ENCODE measurements at regions not wholly inside any gene's neighbourhood (a gene's known extent, or its start where the extent isn't known, plus 50 kb on each side); places are given as distances from the start of the nearest gene placed in this dataset.

GRCh38 chr11:27277843-27278242 lies 85.2 kb downstream of the CCDC34 start:
- Histone ChIP-seq H3K27ac (ENCODE audit: low read depth in 1 of 2, low read length in 2 of 2) (no peak overlapping the region), H3K4me3 (ENCODE audit: low read depth in 1 of 3, low read length in 3 of 3) (no peak overlapping the region), H3K27me3 (ENCODE audit: control insufficient read depth in 4 of 4, insufficient read depth in 4 of 4, low read length in 3 of 4) (no peaks in the 10 kb centered on the region), H3K9ac (ENCODE audit: low read depth in 1 of 2, low read length in 2 of 2) (no peak overlapping the region), H3K36me3 (ENCODE audit: control insufficient read depth in 4 of 4, insufficient read depth in 3 of 4, low read depth in 1 of 4, low read length in 3 of 4) (no peaks in the 10 kb centered on the region), H3K9me3 (ENCODE audit: control insufficient read depth in 4 of 4, low read length in 3 of 4) (no peaks in the 10 kb centered on the region), H3K4me1 (ENCODE audit: control insufficient read depth in 4 of 4, insufficient read depth in 4 of 4, low read length in 3 of 4) (peaks cover 2 to 13% (median 6%) of the 10 kb centered on the region in 4 donors)
- 92% methylated on average over 1 of the region's 1 CpG for WGBS
- no peak for DNase-seq (ENCODE audit: low spot score)
- TF ChIP-seq TAF1 (conservative IDR thresholded peaks at IDR 0.05) (no peak), HNF4A (conservative IDR thresholded peaks at IDR 0.05) (no peak), ZBTB33 (IDR thresholded peaks at IDR 0.05) (no peak), RXRA (IDR thresholded peaks at IDR 0.05) (no peak), YY1 (IDR thresholded peaks at IDR 0.05) (no peak)

GRCh38 chr11:27276141-27276540 lies 86.9 kb downstream of the CCDC34 start:
- WGBS, result 76% methylated on average over 1 of the region's 1 CpG
- H3K9ac ChIP-seq (ENCODE audit: low read depth in 1 of 2, low read length in 2 of 2), result no peak overlapping the region
- DNase-seq (ENCODE audit: low spot score), result no peak
- no peak overlapping the region for H3K27ac ChIP-seq (ENCODE audit: low read depth in 1 of 2, low read length in 2 of 2)
- no peaks in the 10 kb centered on the region for H3K9me3 ChIP-seq (ENCODE audit: control insufficient read depth in 4 of 4, low read length in 3 of 4)
- H3K4me1 ChIP-seq (ENCODE audit: control insufficient read depth in 4 of 4, insufficient read depth in 4 of 4, low read length in 3 of 4), result no peaks in the 10 kb centered on the region
- no peak for TF ChIP-seq GABPA (IDR thresholded peaks at IDR 0.05 in 1 of 2, conservative IDR thresholded peaks at IDR 0.05 in 1 of 2)
- TF ChIP-seq YY1 (IDR thresholded peaks at IDR 0.05), result no peak
- no peak for TF ChIP-seq ATF3 (IDR thresholded peaks at IDR 0.05)
- no peak for TF ChIP-seq RAD21 (IDR thresholded peaks at IDR 0.05)
- no peak for TF ChIP-seq ZBTB33 (IDR thresholded peaks at IDR 0.05)
- no peak for TF ChIP-seq EGR1 (IDR thresholded peaks at IDR 0.05; ENCODE audit: low read depth in 2 of 2)
- no peak for TF ChIP-seq TAF1 (conservative IDR thresholded peaks at IDR 0.05)
- TF ChIP-seq HNF4G (IDR thresholded peaks at IDR 0.05), result no peak
- TF ChIP-seq FOXA2 (IDR thresholded peaks at IDR 0.05), result no peak
- TF ChIP-seq REST (IDR thresholded peaks at IDR 0.05), result no peak
- TF ChIP-seq NR2F2 (IDR thresholded peaks at IDR 0.05), result no peak
- no peaks in the 10 kb centered on the region for H3K36me3 ChIP-seq (ENCODE audit: control insufficient read depth in 4 of 4, insufficient read depth in 3 of 4, low read depth in 1 of 4, low read length in 3 of 4)
- no peak overlapping the region for H3K4me3 ChIP-seq (ENCODE audit: low read depth in 1 of 3, low read length in 3 of 3)
- no peaks in the 10 kb centered on the region for H3K27me3 ChIP-seq (ENCODE audit: control insufficient read depth in 4 of 4, insufficient read depth in 4 of 4, low read length in 3 of 4)
